ENCODE measurements at regions not wholly inside any gene's neighbourhood (a gene's known extent, or its start where the extent isn't known, plus 50 kb on each side); places are given as distances from the start of the nearest gene placed in this dataset.

GRCh38 chr20:52684176-52684575, 288.0 kb upstream of the TSHZ2 start:
- Histone ChIP-seq H3K27me3 (ENCODE audit: control insufficient read depth, insufficient read depth, low read length) (no peaks in the 10 kb centered on the region), H3K9ac (ENCODE audit: insufficient read depth, low read length) (no peak overlapping the region), H3K27ac (ENCODE audit: insufficient read depth, low read length) (no peak overlapping the region), H3K9me3 (ENCODE audit: control insufficient read depth, insufficient read depth, low read depth, low read length) (no peaks in the 10 kb centered on the region), H3K4me1 (ENCODE audit: control insufficient read depth, extremely low read depth, insufficient read depth, low read length) (no peaks in the 10 kb centered on the region), H3K4me3 (replicated peaks in 1 of 4; ENCODE audit: control extremely low read depth in 1 of 4, insufficient read depth in 1 of 4, low read depth in 3 of 4, low read length in 4 of 4) (no peak overlapping the region), H3K36me3 (ENCODE audit: control insufficient read depth, insufficient read depth, low read length) (no peaks in the 10 kb centered on the region), H3K79me2 (ENCODE audit: control insufficient read depth, insufficient read depth, low read length) (no peaks in the 10 kb centered on the region), H3K4me2 (ENCODE audit: extremely low read depth, insufficient read depth, low read length) (no peak overlapping the region), H2AFZ (ENCODE audit: low read length) (no peak overlapping the region), H4K20me1 (ENCODE audit: control insufficient read depth, extremely low read depth, insufficient read depth, low read length) (no peaks in the 10 kb centered on the region)
- TF ChIP-seq CTCF (conservative IDR thresholded peaks at IDR 0.05 in 1 of 2, IDR thresholded peaks at IDR 0.05 in 1 of 2; ENCODE audit: low read depth in 1 of 2, low read length in 2 of 2), result no peak
- no peak for TF ChIP-seq EZH2 (IDR thresholded peaks at IDR 0.05; ENCODE audit: low read length, missing control alignments)
- no peak for DNase-seq (ENCODE audit: low read depth in 2 of 2)

GRCh38 chr20:52683761-52684160, 288.4 kb upstream of the TSHZ2 start:
- Histone ChIP-seq H3K4me2 (ENCODE audit: extremely low read depth, insufficient read depth, low read length) (no peak overlapping the region), H2AFZ (ENCODE audit: low read length) (no peak overlapping the region), H4K20me1 (ENCODE audit: control insufficient read depth, extremely low read depth, insufficient read depth, low read length) (no peaks in the 10 kb centered on the region), H3K79me2 (ENCODE audit: control insufficient read depth, insufficient read depth, low read length) (no peaks in the 10 kb centered on the region), H3K4me3 (replicated peaks in 1 of 4; ENCODE audit: control extremely low read depth in 1 of 4, insufficient read depth in 1 of 4, low read depth in 3 of 4, low read length in 4 of 4) (no peak overlapping the region), H3K9ac (ENCODE audit: insufficient read depth, low read length) (no peak overlapping the region), H3K27me3 (ENCODE audit: control insufficient read depth, insufficient read depth, low read length) (no peaks in the 10 kb centered on the region), H3K27ac (ENCODE audit: insufficient read depth, low read length) (no peak overlapping the region), H3K9me3 (ENCODE audit: control insufficient read depth, insufficient read depth, low read depth, low read length) (no peaks in the 10 kb centered on the region), H3K4me1 (ENCODE audit: control insufficient read depth, extremely low read depth, insufficient read depth, low read length) (no peaks in the 10 kb centered on the region), H3K36me3 (ENCODE audit: control insufficient read depth, insufficient read depth, low read length) (no peaks in the 10 kb centered on the region)
- no peak for TF ChIP-seq EZH2 (IDR thresholded peaks at IDR 0.05; ENCODE audit: low read length, missing control alignments)
- TF ChIP-seq CTCF (conservative IDR thresholded peaks at IDR 0.05 in 1 of 2, IDR thresholded peaks at IDR 0.05 in 1 of 2; ENCODE audit: low read depth in 1 of 2, low read length in 2 of 2), result no peak
- DNase-seq (ENCODE audit: low read depth in 2 of 2), result no peak

GRCh38 chr20:52682237-52682636, 289.9 kb upstream of the TSHZ2 start:
- Histone ChIP-seq H3K4me1 (ENCODE audit: control insufficient read depth, extremely low read depth, insufficient read depth, low read length) (no peaks in the 10 kb centered on the region), H3K4me3 (replicated peaks in 1 of 4; ENCODE audit: control extremely low read depth in 1 of 4, insufficient read depth in 1 of 4, low read depth in 3 of 4, low read length in 4 of 4) (no peak overlapping the region), H4K20me1 (ENCODE audit: control insufficient read depth, extremely low read depth, insufficient read depth, low read length) (no peaks in the 10 kb centered on the region), H3K9me3 (ENCODE audit: control insufficient read depth, insufficient read depth, low read depth, low read length) (no peaks in the 10 kb centered on the region), H3K79me2 (ENCODE audit: control insufficient read depth, insufficient read depth, low read length) (no peaks in the 10 kb centered on the region), H3K27me3 (ENCODE audit: control insufficient read depth, insufficient read depth, low read length) (no peaks in the 10 kb centered on the region), H3K9ac (ENCODE audit: insufficient read depth, low read length) (no peak overlapping the region), H2AFZ (ENCODE audit: low read length) (no peak overlapping the region), H3K27ac (ENCODE audit: insufficient read depth, low read length) (no peak overlapping the region), H3K36me3 (ENCODE audit: control insufficient read depth, insufficient read depth, low read length) (no peaks in the 10 kb centered on the region), H3K4me2 (ENCODE audit: extremely low read depth, insufficient read depth, low read length) (no peak overlapping the region)
- DNase-seq (ENCODE audit: low read depth in 2 of 2), result no peak
- no peak for TF ChIP-seq EZH2 (IDR thresholded peaks at IDR 0.05; ENCODE audit: low read length, missing control alignments)
- no peak for TF ChIP-seq CTCF (conservative IDR thresholded peaks at IDR 0.05 in 1 of 2, IDR thresholded peaks at IDR 0.05 in 1 of 2; ENCODE audit: low read depth in 1 of 2, low read length in 2 of 2)
